D721Med (cell line): ENCODE measurements at regions not wholly inside any gene's neighbourhood (a gene's known extent, or its start where the extent isn't known, plus 50 kb on each side); places are given as distances from the start of the nearest gene placed in this dataset.
"Not testable (repeated sequence)": the region's sequence is repeated elsewhere in the genome, so short reads cannot be mapped to it uniquely, and the experiment has no call there.

Experiments used
- DNase-seq: peaks from one replicate; pipeline ENCODE4 v3.0.0; 2011; ENCODE audit warnings: low spot score; ENCODE audit not compliant: insufficient read length
- FAIRE-seq: peaks from 2 replicates; lab custom pipeline; 2011; peaks lifted over from hg19 to GRCh38; lab: Jason Lieb, UNC
- TF ChIP-seq, protein P1 (sequence below): IDR thresholded peaks from 2 replicates; pipeline ENCODE4 v1.5.1; 2012; ENCODE audit warnings: mild to moderate bottlenecking, control low read depth; ENCODE audit not compliant: insufficient read depth; ENCODE audit errors: missing control alignments

DNA sequence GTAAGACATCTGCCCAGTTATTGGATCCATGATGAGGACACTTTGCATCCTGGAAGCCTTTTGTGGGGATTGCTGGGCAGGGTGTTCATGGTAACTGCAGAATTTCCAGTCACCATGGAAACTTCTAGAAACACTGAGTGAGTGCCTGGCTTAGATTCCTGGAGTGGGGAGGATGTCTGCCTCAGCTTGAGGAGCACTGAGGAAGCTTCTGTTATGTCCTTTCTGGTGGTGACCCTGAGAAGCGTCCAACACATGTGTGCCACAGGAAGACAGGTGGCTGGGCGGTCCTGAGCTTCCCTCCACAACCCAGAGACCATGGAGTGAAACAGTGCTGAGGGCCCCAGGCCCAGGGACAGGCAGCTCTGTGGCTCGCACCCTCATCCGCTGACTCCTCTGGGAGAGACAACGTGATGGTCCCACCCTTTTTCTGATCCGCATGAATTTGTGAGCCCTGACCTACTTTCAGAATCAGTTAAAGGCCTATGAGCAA lies 191.8 kb upstream of the CXCL12 start:
- DNase-seq = no peak
- TF ChIP-seq, protein P1, sequence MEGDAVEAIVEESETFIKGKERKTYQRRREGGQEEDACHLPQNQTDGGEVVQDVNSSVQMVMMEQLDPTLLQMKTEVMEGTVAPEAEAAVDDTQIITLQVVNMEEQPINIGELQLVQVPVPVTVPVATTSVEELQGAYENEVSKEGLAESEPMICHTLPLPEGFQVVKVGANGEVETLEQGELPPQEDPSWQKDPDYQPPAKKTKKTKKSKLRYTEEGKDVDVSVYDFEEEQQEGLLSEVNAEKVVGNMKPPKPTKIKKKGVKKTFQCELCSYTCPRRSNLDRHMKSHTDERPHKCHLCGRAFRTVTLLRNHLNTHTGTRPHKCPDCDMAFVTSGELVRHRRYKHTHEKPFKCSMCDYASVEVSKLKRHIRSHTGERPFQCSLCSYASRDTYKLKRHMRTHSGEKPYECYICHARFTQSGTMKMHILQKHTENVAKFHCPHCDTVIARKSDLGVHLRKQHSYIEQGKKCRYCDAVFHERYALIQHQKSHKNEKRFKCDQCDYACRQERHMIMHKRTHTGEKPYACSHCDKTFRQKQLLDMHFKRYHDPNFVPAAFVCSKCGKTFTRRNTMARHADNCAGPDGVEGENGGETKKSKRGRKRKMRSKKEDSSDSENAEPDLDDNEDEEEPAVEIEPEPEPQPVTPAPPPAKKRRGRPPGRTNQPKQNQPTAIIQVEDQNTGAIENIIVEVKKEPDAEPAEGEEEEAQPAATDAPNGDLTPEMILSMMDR = no peak

GRCh38 chr10:44577533-44577932 lies 192.6 kb upstream of the CXCL12 start:
- DNase-seq = no peak
- TF ChIP-seq, protein P1 = no peak
- no peak for FAIRE-seq

More for the DNA sequence above, 191.8 kb upstream of the CXCL12 start:
- no peak for FAIRE-seq

DNA sequence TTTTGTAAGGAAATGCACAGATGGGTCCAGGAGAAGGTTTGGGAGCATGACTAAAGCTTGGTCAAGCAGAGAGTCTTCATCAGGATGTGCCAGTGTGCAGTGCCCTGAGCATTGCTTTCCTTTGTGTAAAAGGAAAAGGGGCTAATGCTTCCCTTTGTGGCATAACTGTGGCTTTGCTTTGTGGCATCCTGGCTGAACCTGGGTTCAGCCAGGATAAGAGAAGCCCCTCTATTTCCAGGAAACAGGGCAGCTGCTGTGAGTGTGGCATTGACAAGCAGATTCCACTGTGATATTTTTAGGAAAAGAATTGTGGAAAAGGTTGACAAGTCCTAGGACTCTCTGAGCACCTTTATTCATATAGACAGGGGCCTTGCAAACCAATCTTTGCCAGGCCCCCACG lies 193.4 kb upstream of the CXCL12 start:
- FAIRE-seq (no peak), DNase-seq (no peak)
- TF ChIP-seq, protein P1 = no peak

- not testable (repeated sequence) for DNase-seq, FAIRE-seq
Measured at GRCh38 chr10:44578963-44579362, 194.1 kb upstream of the CXCL12 start.

DNA sequence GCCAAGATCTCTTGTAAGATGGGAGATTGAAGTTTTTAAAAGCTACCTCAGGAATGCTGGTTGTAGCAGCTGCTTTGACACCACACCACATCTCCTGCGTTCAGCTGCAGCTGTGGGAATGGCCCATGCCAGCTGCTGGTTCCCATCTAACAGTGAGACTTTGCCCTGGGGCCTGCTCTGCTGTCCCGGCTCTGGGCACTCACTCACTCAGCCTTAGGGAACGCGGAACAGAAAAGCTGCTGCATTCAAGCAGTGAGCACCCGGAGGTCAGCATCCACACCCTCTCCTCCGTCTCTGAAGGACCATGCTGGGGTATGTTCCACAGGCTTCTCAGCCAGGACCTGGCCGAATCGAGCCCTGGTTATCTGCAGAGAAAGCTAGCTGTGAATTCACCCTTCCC lies 197.1 kb upstream of the CXCL12 start:
- DNase-seq (no peak), FAIRE-seq (no peak)
- TF ChIP-seq, protein P1 = no peak

GRCh38 chr10:44587488-44588318 lies 202.8 kb upstream of the CXCL12 start:
- FAIRE-seq = no peak
- DNase-seq = no peak
- TF ChIP-seq, protein P1 = no peak

GRCh38 chr10:44589181-44589943 lies 204.5 kb upstream of the CXCL12 start:
- DNase-seq = no peak
- TF ChIP-seq, protein P1 = peak; percentile 24
- no peak for FAIRE-seq
